ENCODE measurements at regions not wholly inside any gene's neighbourhood (a gene's known extent, or its start where the extent isn't known, plus 50 kb on each side); places are given as distances from the start of the nearest gene placed in this dataset.

- intact Hi-C loops (cut with micrococcal nuclease) = no loop called here
Measured at GRCh38 chr2:15718944-15719323, 127.3 kb downstream of the DDX1 start.

DNA sequence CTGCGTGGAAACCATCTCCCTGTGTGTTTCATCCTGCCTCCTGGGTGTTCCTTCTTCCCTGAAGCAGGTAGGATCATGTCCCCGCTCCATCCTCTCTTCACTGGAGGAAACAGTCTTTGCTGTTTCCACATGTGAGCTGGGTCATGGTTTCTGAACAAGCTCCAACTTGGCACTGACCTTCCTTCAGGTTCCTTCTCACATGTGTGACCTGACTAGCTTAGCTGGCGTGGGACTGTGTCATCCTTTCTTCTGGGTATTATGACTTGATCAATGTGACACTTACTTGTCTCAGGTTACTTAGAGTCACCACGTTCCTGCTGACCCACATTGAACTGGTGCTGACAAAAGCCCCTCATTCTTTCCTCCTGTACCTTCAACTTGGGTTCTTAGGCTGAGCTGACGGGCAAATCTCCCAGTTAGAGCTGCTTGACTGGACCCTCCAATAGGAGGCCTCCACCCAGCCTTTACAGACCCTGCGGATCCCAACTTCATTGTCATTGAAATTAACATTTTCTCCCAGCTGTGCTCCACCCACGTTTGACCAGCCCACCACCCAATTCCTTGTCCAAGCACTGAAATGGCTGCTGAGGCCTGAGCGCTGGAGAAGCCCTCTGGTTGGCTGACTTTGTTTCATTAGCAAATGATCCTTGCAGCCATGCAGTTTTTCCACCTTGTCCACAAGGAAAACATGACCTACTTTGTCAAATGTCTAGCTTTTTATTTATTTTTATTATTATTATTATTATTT lies 128.1 kb downstream of the DDX1 start:
- intact Hi-C loops (cut with micrococcal nuclease) = no loop called here

- intact Hi-C loops (cut with micrococcal nuclease) = no loop called here
Measured at GRCh38 chr2:15720561-15721307, 129.1 kb downstream of the DDX1 start.

- intact Hi-C loops (cut with micrococcal nuclease) = no loop called here
Measured at GRCh38 chr2:15721411-15722067, 129.9 kb downstream of the DDX1 start.

GRCh38 chr2:15722980-15723379 lies 131.3 kb downstream of the DDX1 start:
- intact Hi-C loops (cut with micrococcal nuclease) = no loop called here

GRCh38 chr2:15724235-15724634 lies 132.6 kb downstream of the DDX1 start:
- intact Hi-C loops (cut with micrococcal nuclease) = no loop called here

GRCh38 chr2:15725101-15725781 lies 133.6 kb downstream of the DDX1 start:
- intact Hi-C loops (cut with micrococcal nuclease) = no loop called here

DNA sequence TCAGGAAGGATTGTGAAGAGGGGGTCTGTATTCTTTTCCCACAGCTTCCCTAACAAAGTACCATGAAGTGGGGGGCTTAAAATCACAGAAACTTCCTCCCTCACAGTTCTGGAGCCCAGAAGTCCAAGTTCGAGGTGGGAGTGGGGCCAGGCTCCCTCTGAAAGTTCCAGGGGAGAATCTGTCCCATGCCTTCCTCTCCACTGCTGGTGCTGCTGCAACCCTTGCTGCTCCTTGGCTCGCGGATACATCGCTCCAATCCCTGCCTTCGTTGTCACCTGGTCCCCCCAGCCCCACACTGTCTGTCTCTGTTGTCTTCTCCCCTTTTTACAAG lies 134.1 kb downstream of the DDX1 start:
- intact Hi-C loops (cut with micrococcal nuclease) = no loop called here

GRCh38 chr2:15726321-15727057 lies 134.8 kb downstream of the DDX1 start:
- intact Hi-C loops (cut with micrococcal nuclease) = no loop called here

GRCh38 chr2:15727396-15728244 lies 136.0 kb downstream of the DDX1 start:
- intact Hi-C loops (cut with micrococcal nuclease) = no loop called here

DNA sequence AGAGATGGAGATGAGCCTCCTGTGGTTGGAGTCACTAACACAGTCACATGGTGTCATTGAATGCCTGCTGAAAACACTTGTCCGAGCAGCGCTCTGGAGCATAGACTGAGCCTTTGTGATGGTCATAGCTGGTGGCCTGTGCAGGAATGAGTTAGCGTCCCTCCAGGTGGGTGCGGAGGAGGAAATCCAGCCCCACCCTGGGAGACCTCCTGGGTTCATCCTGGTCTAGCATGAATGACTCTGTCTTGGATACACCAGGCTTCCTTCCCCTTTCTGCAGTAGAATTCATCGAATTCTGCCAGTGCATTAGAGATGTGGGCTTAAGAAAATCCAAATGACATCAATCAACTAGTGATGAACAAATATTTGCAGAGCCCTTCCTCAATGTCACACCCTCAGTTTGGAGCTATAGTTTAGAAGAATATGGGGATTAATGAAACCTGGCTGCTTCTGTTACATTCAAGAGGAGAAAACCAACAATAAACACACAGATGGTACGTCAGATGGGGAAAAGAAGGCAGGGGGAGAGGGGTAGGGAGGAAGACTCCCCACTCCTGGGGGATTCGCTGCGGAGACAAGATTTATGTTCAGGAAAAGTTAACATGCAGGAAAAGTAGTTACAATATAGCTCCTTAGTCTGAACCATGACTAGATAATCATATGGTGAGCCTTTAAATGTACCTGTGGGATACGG lies 136.7 kb downstream of the DDX1 start:
- intact Hi-C loops (cut with micrococcal nuclease) = no loop called here

- intact Hi-C loops (cut with micrococcal nuclease) = no loop called here
Measured at GRCh38 chr2:15729001-15729400, 137.3 kb downstream of the DDX1 start.

DNA sequence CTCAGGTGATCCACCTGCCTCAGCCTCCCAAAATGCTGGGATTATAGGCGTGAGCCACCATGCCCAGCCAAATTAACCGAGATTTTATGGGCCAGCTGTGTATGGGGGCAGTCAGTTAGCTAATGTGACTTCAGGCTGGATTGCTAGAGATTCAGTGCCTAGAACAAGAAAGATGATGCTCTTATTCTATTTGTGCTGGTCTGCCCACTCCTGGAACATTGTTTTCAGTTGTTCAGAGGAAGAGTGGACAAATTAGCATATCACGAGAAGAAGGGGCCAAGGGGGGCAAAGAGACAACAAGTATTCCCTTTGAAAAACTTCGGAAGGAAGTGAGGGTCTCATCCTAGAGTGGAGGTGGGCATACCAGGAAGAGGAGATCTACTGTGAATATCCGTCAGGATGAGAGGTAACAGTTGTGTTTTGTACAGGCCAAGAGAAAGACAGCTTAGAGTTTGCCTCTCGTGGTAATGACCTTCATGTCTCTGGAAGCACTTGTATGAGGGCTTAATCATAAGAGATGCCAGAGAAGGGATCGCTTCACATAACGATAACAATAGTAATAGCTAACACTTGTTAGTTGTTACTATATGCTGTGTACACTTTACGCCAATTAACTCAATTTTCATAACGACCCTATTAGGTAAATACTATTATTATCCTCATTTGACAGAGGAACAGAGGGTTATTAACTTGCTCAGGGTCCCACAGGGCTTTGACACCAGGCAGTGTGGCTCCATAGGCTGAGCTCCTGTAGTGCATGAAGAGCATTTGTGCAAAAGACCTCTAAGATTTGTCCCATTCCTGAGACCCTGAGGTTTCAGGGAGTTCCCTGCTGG lies 138.3 kb downstream of the DDX1 start:
- intact Hi-C loops (cut with micrococcal nuclease) = no loop called here

DNA sequence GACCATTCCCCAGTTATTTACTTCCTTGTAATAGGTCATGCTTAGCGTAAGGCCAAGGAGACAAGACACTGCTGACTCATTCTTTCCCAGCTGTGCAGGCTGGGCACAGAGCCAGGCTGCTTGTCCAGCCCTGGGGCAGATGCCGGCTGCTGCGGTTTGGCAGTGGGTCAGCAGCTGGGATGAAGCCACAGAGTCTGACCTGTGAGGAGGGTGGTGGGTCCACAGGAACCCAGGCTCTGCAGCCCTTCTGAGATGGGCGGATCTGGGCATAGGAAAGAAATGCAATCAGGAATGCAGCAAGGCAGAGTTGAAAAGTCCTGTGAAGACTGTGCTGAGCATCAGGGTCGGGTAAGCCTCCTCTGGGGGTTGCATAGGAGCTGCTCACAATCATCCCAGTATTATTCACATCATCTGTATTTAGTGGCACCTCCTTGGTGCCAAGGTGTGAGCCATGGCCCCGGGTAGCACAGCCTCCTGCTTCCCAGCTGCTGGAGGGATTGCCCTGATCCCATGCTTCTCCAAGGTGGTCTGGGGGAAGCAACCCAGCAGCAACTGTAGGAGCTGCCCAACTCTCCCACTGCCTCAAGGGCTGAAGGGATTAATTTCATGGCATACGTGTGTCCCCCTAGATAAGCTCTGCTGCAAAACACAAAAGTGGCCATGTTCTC lies 139.0 kb downstream of the DDX1 start:
- intact Hi-C loops (cut with micrococcal nuclease) = no loop called here

DNA sequence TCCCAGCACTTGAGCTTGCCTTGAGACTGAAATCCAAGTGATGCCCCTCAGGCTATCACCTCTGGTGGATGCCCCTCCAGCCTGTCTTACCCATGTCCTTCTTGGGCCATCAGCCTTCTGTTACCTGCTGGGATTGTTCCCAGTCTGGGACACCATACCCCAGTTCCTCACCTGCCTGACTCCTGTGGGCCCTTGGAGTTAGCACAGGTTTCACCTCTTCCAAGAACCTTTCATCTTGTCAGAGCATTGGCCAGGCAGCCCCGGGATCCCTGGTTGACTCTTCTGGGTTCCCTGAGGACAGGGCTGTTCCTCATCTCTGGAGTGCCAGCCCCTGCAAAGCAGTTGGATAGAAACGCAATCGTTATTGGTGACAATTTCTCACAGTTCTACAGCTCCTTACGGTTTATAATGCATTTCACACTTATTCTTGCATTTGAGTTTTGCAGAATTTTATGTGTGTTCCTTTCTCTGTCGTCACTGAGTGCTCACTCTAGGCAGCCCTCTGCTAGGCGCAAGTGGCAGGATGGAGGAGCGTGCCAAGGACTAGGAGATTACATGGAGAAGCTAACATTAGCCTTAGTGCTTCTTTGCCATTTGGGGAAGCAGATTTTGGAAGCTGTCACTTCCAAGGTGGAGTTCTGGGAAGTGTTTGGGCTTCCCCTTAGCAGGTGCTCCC lies 139.7 kb downstream of the DDX1 start:
- intact Hi-C loops (cut with micrococcal nuclease) = no loop called here

DNA sequence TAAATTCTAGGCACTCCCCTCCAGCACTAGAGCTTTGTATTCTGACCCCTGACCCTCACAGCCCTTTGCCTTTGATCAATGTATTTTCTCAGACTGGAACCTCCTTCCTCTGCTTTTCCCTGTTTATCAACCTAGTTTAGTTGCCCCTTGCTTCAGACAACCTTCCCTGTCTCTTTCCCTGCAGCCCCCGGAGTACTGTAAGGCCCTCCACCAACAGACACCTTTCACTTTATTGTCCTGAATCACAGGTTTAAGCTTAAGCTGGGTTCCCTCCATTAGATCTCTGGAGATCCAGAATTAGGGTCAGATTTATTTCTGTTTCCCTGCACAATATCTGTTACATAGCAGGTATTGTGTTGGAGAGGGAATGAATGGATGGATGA lies 140.2 kb downstream of the DDX1 start:
- intact Hi-C loops (cut with micrococcal nuclease) = no loop called here

GRCh38 chr2:15732341-15733077 lies 140.8 kb downstream of the DDX1 start:
- intact Hi-C loops (cut with micrococcal nuclease) = no loop called here
